ENCODE measurements at regions not wholly inside any gene's neighbourhood (a gene's known extent, or its start where the extent isn't known, plus 50 kb on each side); places are given as distances from the start of the nearest gene placed in this dataset.

- no peak for DNase-seq (ENCODE audit: low read depth)
Measured at GRCh38 chr20:60064554-60065196, 106.5 kb downstream of the CDH26 start.

DNA sequence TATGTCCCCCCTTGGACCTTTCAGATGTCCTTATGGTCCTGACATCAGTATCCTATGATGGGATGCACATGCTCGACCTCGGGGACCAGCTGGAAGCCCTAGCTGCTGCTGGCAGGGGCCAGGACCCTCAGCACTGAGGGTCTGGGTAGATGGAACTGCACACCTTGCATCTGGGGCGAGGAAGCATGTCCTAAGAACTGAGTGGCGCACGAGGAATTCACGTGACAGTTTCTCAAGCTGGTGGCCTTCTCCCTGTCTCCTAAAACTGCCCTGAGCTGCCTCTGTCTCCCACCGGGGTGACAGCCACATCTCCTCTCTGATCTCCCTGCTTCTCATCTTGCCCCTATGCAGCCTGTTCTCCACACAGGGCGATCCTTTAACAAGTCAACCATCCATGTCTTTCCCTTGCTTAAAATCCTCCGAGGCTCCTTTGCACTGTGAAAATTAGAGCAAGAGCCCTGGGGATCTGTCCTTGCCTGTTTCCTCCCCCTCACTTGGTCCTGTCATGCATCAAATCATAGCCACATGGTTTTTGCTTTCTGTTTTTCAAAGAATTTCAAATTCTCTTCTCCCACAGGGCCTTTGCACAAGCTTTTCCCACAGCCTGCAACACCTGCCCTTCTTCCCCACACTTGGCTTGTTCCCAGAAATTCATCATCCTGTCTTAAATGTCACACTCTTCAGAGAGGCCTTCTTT lies 107.7 kb downstream of the CDH26 start:
- DNase-seq (ENCODE audit: low read depth): no peak

- no peak for DNase-seq (ENCODE audit: low read depth)
Measured at GRCh38 chr20:60066438-60066823, 108.2 kb downstream of the CDH26 start.

DNA sequence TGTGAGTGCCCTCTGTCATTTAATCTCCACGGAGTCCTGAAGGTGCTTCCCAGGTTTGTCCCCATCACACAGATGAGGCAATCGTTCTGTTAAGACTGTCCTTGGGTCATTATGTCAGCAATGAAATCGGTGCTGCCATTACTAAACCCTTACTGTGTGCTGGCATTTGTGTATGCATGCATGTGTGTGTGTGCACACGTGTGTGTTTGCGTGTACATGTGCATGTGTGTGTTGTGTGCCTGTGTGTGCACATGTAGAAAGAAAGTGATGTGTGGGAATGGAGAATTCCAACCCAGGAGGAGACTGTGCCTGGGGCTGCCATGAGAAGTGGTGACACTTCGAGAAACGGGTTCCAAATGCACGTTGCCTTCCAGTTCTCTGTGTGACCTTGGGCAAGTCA lies 110.3 kb downstream of the CDH26 start:
- DNase-seq (ENCODE audit: low read depth): no peak

GRCh38 chr20:60069656-60070055 lies 111.4 kb downstream of the CDH26 start:
- no peak for DNase-seq (ENCODE audit: low read depth)

GRCh38 chr20:60070791-60071190 lies 112.6 kb downstream of the CDH26 start:
- no peak for DNase-seq (ENCODE audit: low read depth)

DNA sequence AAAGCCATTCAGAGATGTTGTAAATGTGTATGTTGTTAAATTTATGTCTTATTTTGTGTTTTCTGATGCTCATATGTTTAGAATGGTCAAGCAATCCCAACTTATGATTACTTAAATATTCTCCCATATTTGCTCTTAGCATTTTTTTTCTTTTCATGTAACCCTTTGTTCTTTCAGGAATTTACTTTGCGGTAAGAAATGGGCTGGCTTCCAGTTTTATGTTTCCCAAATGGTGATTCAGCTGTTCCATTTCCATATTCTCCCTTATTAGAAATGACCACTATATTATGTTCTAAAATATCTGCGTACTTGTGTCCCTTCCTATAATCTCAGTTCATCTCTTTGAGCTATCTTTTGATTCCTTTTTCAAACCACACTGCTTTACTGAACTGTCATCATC lies 113.7 kb downstream of the CDH26 start:
- DNase-seq (ENCODE audit: low read depth): no peak

DNA sequence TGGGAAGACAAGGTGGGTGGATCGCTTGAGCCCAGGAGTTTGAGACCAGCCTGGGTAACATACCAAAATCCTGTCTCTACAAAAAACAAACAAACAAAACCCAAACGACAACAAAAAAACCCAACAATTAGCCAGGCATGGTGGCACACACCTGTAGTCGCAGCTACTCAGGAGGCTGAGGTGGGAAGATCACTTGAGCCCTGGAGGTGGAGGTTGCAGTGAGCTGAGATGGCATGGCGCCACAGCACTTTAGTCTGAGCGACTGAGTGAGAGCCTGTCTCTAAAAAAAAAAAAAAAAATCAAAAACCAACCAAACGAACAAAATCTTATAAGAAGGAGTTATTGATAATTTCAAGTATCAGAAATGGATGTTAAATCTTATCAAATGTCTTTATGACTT lies 114.9 kb downstream of the CDH26 start:
- no peak for DNase-seq (ENCODE audit: low read depth)

GRCh38 chr20:60073504-60073903 lies 115.3 kb downstream of the CDH26 start:
- no peak for DNase-seq (ENCODE audit: low read depth)

DNA sequence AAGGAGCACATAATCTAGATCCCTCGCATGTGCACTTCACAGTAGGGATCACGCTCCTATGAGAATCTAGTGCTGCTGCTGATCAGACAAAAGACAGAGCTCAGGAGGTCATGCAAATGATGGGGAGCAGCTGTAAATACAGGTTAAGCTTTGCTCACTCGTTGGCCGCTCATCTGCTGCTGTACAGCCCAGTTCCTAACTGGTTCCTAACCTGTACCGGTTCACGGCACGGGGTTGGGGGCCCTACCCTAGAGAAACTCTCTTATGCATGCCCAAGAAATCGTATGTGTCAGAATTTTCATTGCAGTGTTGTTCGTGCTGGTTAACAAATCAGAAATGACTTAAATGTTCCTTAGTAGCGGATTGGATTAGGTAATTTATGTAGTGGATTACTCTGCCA lies 116.1 kb downstream of the CDH26 start:
- DNase-seq (ENCODE audit: low read depth): no peak

DNA sequence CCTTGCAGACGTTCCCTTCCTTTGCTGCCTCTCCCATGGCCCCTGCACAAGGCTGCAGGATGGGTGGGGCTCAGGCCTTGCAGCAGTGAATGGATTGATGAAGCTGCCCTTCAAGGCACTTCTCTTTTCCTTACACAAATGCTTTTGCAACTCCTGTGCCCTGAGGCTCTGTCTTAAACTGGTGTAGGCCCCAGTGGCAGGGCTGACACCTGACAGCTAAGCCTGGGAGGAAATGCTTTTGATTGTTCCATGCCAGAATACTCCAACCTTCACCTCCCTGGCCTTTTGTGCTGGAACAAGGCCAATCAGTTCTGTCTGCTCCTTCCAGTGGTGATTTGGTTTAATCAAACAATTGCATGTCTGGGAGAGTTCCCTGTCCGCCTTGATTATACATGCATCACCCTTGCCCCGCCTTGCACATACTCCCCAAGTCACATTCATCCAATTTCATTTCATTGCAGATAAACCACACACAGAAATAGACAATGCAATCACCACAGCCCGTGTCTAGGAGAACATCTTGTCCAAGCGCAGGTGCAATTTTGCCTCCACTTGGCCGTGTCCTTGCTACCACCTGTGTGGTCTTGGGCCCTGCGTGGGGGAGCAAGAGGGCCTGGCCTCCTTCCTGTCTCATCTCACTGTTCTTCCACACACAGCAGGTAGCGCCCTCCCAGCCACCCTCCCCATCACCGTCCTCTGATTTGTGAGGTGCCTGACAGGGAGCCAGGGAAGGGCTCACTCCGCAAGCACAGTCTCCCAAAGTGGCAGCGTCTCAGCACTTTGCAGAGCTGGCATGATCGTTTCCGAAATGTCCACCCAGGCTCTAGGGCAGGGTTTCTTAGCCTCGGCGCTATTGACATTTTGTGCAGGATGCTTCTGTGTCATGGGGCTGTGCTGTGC lies 120.4 kb downstream of the CDH26 start:
- DNase-seq (ENCODE audit: low read depth): no peak

DNA sequence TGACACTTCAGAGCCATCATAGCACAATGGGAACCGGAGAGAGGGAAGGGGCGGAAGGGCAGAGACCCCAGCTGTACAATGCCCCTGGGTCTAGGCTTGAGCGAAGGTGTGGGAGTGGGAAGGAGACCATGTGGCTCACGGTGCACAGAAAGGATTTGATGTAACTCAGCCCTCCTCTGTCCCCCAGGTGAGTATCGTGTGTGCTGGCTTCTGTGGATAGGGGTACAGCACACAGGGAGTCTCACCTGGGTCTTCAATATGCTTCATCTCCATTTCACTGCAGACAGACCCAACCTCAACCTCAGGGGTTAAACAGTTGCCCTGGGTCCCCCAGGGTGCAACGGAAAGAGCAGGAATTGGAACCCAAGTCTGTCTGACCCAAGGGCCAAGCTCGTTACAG lies 122.2 kb downstream of the CDH26 start:
- no peak for DNase-seq (ENCODE audit: low read depth)

DNA sequence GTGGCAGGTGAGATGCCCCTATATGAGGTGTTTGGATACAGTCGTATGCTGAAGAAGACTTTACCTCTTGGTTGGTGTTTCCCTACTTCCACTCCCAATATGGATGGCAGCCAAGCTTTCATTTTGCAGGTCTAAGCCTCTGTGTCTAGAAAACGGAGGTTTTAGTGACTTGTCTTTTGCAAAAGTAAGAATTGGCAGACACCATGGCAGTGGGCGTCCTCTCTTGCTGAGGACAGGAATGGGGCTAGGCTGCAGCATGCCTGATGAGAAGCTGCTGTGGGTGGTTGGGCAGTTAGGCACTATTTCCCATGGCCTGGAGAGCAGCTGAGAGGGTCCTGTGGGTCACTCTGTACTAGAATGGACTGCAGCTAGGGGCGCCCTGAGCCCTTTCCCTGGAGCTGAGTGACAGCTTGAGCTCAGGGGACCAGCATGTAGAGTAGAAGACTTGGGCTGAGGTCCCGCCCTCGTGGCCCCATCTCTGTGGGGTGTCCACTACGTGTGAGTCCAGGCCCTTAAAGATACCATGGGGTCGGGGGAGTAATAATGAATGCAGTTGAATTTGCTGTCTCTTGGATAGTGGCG lies 127.4 kb downstream of the CDH26 start:
- no peak for DNase-seq (ENCODE audit: low read depth)

DNA sequence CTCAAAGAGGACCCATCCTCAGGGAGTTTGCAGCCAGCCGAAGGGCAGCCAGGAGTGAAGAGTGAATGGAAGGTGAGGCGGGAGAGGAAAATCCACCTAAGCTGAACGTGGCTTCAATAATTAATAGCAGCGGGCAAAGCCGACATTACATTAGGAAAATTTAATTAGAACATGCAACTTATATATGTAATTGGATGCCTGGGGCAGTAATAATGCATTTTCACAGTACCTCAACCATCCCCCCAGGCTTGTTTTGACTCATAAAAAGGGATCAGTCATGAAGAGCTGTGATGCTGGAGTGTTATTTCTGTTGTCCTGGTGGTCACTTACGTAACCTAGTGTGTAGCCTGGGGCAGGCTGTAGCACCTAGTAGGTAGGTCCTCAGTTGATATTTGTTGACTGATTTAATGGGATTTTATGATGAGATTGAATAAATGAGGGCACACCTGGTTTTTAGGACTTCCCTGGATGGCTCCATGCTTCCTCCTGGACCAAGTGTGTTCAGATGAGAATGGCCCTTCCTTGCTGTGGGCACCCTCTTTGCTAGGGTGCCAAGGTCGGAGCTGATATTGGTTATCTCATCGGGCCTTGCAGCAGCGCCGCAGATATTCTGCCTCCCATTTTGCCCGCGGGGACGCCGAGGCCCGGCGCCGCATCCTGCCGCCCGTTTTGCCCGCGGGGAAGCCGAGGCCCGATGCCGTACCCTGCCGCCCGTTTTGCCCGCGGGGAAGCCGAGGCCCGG lies 128.8 kb downstream of the CDH26 start:
- DNase-seq (ENCODE audit: low read depth): no peak

DNA sequence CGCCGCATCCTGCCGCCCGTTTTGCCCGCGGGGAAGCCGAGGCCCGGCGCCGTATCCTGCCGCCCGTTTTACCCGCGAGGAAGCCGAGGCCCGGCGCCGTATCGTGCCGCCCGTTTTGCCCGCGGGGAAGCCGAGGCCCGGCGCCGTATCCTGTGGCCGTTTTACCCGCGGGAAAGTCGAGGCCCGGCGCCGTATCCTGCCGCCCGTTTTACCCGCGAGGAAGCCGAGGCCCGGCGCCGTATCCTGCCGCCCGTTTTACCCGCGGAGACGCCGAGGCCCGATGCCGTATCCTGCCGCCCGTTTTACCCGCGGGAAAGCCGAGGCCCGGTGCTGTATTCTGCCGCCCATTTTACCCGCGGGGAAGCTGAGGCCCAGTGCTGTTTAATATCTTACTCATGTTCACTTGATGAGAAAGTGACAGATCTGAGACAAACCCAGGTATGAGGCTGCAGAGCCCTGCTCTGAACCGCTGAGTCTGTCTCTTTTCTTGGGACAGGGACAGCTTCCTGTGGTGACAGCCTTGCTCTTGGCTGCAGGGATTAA lies 129.4 kb downstream of the CDH26 start:
- no peak for DNase-seq (ENCODE audit: low read depth)

DNA sequence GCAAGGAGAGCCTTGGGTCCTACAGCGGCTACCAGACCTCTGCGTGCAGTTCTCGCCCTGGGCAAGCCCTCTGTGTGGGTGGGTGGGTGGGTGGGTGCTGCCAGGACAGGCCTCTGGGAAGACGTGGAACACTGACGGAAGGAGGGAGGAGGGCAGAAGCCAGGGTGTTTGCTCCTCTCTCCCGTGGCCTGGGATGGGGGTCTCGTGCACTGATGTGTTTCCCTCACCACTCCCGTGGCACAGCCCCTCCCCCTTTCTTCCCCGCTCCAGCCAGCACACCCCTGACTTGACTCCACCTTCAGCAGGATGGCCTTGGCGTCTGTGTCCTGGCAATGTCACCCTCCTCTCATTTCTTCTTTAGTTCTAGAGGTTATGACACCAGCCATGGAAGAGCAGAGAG lies 130.0 kb downstream of the CDH26 start:
- DNase-seq (ENCODE audit: low read depth): no peak

- no peak for DNase-seq (ENCODE audit: low read depth)
Measured at GRCh38 chr20:60090631-60091030, 132.4 kb downstream of the CDH26 start.

DNA sequence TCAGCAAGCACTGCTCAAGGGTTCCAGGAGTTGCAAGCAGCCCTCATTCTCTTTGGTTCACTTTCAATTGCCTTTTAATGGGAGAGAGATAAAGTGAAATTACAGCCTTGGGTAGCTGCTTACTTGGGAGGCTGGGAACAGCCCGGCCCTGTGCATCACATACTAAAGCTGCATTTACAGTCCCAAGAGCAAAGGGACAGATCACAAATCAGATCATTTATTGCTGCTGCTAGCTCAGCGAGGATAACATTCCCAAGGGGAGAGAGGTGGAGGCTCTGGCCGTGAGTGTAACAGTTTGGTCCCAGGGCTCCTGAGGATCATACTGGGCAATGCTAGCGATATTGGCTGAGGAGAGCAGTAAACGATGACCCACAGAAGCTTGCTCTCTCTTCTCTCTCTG lies 133.1 kb downstream of the CDH26 start:
- no peak for DNase-seq (ENCODE audit: low read depth)

- no peak for DNase-seq (ENCODE audit: low read depth)
Measured at GRCh38 chr20:60091861-60092260, 133.6 kb downstream of the CDH26 start.

GRCh38 chr20:60092729-60093128 lies 134.5 kb downstream of the CDH26 start:
- DNase-seq (ENCODE audit: low read depth): no peak

- no peak for DNase-seq (ENCODE audit: low read depth)
Measured at GRCh38 chr20:60095456-60095855, 137.2 kb downstream of the CDH26 start.

- no peak for DNase-seq (ENCODE audit: low read depth)
Measured at GRCh38 chr20:60096166-60096565, 137.9 kb downstream of the CDH26 start.
